ENCODE measurements at regions not wholly inside any gene's neighbourhood (a gene's known extent, or its start where the extent isn't known, plus 50 kb on each side); places are given as distances from the start of the nearest gene placed in this dataset.

- no peak for DNase-seq (ENCODE audit: low read depth)
- no peak for TF ChIP-seq CTCF (IDR thresholded peaks at IDR 0.05; ENCODE audit: insufficient read depth, low read length)
- no peak overlapping the region for H3K4me3 ChIP-seq (ENCODE audit: low read depth, low read length)
Measured at GRCh38 chr12:89047856-89048418, 304.4 kb downstream of the DUSP6 start.

DNA sequence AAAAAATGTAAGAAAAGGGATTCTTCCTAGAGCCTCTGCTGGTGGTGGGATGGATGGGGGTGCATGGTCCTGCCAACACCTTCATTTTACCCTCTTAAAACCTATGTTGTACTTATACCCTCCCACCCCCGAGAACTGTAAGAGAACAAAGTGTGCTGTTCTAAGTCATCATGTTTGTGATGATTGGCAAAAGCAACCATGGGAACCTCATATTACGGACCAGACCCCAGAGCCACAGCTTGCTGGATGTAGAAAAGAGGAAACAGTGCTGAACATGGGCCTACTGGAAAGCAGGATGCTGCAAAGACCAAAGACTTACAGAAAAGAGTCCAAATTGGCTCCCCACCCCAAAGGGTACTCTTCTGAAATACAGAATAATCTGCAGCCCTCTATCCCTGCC lies 311.2 kb downstream of the DUSP6 start:
- H3K4me3 ChIP-seq (ENCODE audit: low read depth, low read length): no peak overlapping the region
- no peak for DNase-seq (ENCODE audit: low read depth)
- TF ChIP-seq CTCF (IDR thresholded peaks at IDR 0.05; ENCODE audit: insufficient read depth, low read length): no peak

DNA sequence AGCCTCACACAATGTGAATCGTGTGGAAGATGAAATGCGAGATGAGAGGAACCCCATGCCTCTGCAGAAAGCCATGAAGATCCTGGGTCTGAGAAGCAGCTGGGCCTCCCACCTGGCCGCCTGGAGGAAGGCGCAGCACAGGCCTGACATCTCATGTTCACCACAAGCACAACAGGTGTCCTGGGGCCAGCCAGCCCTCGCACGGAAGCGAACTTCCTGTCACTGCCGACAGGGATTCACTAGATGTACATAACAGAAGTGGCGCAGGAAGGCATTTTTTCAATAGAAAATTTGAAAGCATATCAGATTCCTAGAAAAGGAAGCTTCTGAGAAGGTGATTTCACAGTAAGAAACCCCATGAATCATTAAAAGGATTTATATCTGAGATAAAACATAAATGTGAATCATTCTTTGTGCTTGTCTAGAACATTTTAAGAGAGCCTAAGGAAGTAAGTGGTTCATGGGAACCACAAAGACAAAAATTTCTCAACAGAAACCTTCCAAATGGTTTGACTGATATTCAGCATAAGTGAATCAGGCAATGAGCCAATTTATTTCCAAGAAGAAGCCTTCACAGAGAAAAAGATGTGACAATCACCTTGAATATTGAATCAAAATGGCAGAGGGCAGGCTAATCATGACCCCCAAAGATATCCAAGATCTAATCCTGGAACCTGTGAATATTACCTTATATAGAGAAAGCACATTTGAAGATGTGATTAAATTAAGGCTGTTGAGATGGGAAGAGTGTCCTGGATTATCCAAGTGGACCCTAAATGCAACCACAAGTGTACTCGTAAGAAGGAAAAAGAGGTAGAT lies 311.9 kb downstream of the DUSP6 start:
- TF ChIP-seq CTCF (IDR thresholded peaks at IDR 0.05; ENCODE audit: insufficient read depth, low read length): no peak
- H3K4me3 ChIP-seq (ENCODE audit: low read depth, low read length): no peak overlapping the region
- peak; percentile 8 for DNase-seq (ENCODE audit: low read depth)

GRCh38 chr12:89038831-89039512 lies 313.3 kb downstream of the DUSP6 start:
- TF ChIP-seq CTCF (IDR thresholded peaks at IDR 0.05; ENCODE audit: insufficient read depth, low read length): no peak
- H3K4me3 ChIP-seq (ENCODE audit: low read depth, low read length): no peak overlapping the region
- DNase-seq (ENCODE audit: low read depth): no peak

DNA sequence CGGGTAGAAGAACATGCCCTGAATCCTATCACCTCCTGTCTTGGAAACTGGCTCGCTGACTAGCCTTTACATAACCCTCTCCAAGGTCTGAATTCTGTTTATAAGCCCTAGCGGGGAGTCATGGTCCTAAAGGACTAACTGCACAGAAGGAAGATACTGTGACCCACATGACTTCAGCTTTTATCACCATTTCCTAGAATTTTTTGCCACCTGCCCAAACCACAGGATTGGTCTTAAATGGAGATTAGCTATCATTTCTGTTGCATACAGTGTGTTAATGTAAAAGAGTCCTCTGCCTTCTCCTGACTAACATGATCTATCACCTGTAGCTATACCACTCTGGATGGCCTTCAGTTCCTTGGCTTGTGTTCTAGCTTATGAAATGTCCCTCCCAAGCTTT lies 319.2 kb downstream of the DUSP6 start:
- no peak for DNase-seq (ENCODE audit: low read depth)
- no peak overlapping the region for H3K4me3 ChIP-seq (ENCODE audit: low read depth, low read length)
- TF ChIP-seq CTCF (IDR thresholded peaks at IDR 0.05; ENCODE audit: insufficient read depth, low read length): no peak

DNA sequence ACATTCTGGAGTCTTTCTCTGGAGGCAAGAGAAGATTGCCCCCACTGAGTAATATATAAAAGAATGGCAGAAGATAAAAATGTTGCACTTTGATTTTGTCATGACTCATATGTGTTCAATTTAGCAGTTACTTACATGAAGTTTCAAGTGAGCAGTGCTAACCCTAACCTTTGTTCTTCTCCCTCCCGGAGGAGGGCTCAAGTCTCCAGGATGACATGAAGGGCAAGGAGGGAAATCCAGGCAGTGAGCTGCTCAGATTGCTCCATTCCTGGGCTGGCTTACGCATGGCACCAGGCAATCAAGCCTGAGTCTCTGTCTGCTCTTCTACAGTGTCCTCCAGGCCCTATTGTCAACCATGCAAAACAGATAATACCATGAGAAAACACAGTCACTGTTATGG lies 322.3 kb downstream of the DUSP6 start:
- TF ChIP-seq CTCF (IDR thresholded peaks at IDR 0.05; ENCODE audit: insufficient read depth, low read length): no peak
- no peak overlapping the region for H3K4me3 ChIP-seq (ENCODE audit: low read depth, low read length)
- peak; percentile 28 for DNase-seq (ENCODE audit: low read depth)
